Lower leg skin (tissue), 3 donors: ENCODE measurements at regions not wholly inside any gene's neighbourhood (a gene's known extent, or its start where the extent isn't known, plus 50 kb on each side); places are given as distances from the start of the nearest gene placed in this dataset.

Source experiments
- CTCF ChIP-seq, 3 donors: fragments of 450-650 bp; IDR thresholded peaks; one replicate each; pipeline ENCODE4 v1.5.1; 2016; ENCODE audit warnings: antibody characterized with exemption in 3 of 3, mild to moderate bottlenecking in 3 of 3, moderate library complexity in 2 of 3
- POLR2A ChIP-seq, 2 donors: fragments of 450-650 bp; IDR thresholded peaks; one replicate each; pipeline ENCODE4 v1.6.1; 2016 to 2017; ENCODE audit warnings: antibody characterized with exemption in 2 of 2, mild to moderate bottlenecking in 1 of 2, moderate library complexity in 1 of 2

DNA sequence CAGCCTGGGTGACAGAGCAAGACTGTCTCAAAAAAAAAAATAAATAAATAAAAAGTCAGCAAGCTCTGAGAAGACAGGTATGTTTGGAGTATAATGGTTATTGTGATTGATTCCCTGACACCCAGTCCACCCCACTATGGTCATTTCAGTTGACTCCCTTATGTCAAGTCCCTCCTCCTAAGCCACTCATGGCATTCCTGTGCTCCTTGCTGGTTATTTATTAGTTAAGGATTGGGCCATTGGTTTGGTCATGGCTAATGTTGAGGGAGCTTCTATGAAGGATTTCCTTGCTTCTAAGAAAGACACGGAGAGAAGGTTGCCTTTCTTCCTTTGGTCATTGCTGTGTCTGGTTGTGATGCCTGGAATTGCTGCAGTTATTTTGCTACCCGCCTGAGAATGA, 140.1 kb downstream of the UCHL1 start:
- TF ChIP-seq CTCF (IDR thresholded peaks at IDR 0.05), result no peak
- no peak for TF ChIP-seq POLR2A (IDR thresholded peaks at IDR 0.05)
